ENCODE measurements at regions not wholly inside any gene's neighbourhood (a gene's known extent, or its start where the extent isn't known, plus 50 kb on each side); places are given as distances from the start of the nearest gene placed in this dataset.

GRCh38 chr18:60174832-60175231 is 197.7 kb downstream of the MC4R start:
- BruUV-seq (replicated peaks): no TSS peak
- no peaks in the 10 kb centered on the region for H3K4me1 ChIP-seq (replicated peaks in 1 of 2; ENCODE audit: control insufficient read depth in 2 of 2, insufficient read depth in 2 of 2, low read length in 2 of 2)
- H3K4me2 ChIP-seq (ENCODE audit: insufficient read depth, low read length): no peak overlapping the region
- H3K27ac ChIP-seq (ENCODE audit: extremely low read depth, low read depth, low read length): no peak overlapping the region
- no peak for ATAC-seq
- no peaks in the 10 kb centered on the region for H3K36me3 ChIP-seq (ENCODE audit: control insufficient read depth, insufficient read depth, low read length)
- no peak overlapping the region for H2AFZ ChIP-seq (ENCODE audit: low read depth, low read length)
- in situ Hi-C loops (cut with MboI) (no loop called here), intact Hi-C loops (cut with micrococcal nuclease) (no loop called here)
- POLR2A ChIA-PET: no interaction called here
- no peak for DNase-seq (ENCODE audit: extremely low read depth in 1 of 4, low spot score in 3 of 4)
- 0% methylated on average over 2 of the region's 2 CpGs for WGBS (ENCODE audit: insufficient coverage, low coverage, missing lambda C conversion rate)
- H3K9ac ChIP-seq (ENCODE audit: insufficient read depth in 1 of 2, low read depth in 2 of 2, low read length in 2 of 2): no peak overlapping the region
- no peak for FAIRE-seq
- H3K79me2 ChIP-seq (ENCODE audit: control insufficient read depth, insufficient read depth, low read length): no peaks in the 10 kb centered on the region
- CTCF ChIA-PET (ENCODE audit: low intra/inter-chr PET ratio): no interaction called here
- TF ChIP-seq MAFK (IDR thresholded peaks at IDR 0.05; ENCODE audit: low read length): peak; percentile 37; the same call in 1 of the 2 replicates
- TF ChIP-seq C11orf30 (IDR thresholded peaks at IDR 0.05; ENCODE audit: low read depth): 0 out of 2 replicates have a peak, but pooled peaks have one; percentile 8
- no peak for TF ChIP-seq ZNF253 (CRISPR knock-in tag; conservative IDR thresholded peaks at IDR 0.05)
- TF ChIP-seq ZNF696 (CRISPR knock-in tag; conservative IDR thresholded peaks at IDR 0.05): no peak
- no peak for TF ChIP-seq U2AF1 (optimal IDR thresholded peaks at IDR 0.05; ENCODE audit: low read depth, low read length)
- no peak for TF ChIP-seq PHTF2 (CRISPR knock-in tag; IDR thresholded peaks at IDR 0.05)
- no peak for TF ChIP-seq BRD9 (IDR thresholded peaks at IDR 0.05; ENCODE audit: low read depth, partially characterized antibody)
- peak; percentile 43 for TF ChIP-seq MAFF (IDR thresholded peaks at IDR 0.05; ENCODE audit: low read length)
- no peak overlapping the region for H3K4me3 ChIP-seq
- no peaks in the 10 kb centered on the region for H4K20me1 ChIP-seq (replicated peaks; ENCODE audit: control insufficient read depth, insufficient read depth, low read length)
- no peaks in the 10 kb centered on the region for H3K9me1 ChIP-seq (ENCODE audit: control insufficient read depth, insufficient read depth, low read length)
- H3K9me3 ChIP-seq (replicated peaks; ENCODE audit: control insufficient read depth, insufficient read depth, low read depth, low read length): no peaks in the 10 kb centered on the region
- no peaks in the 10 kb centered on the region for H3K27me3 ChIP-seq (ENCODE audit: control insufficient read depth in 2 of 2, insufficient read depth in 2 of 2, low read length in 2 of 2)

GRCh38 chr18:60172030-60172429 is 200.5 kb downstream of the MC4R start:
- no peaks in the 10 kb centered on the region for H3K9me3 ChIP-seq (replicated peaks; ENCODE audit: control insufficient read depth, insufficient read depth, low read depth, low read length)
- H3K36me3 ChIP-seq (ENCODE audit: control insufficient read depth, insufficient read depth, low read length): no peaks in the 10 kb centered on the region
- FAIRE-seq (no peak), ATAC-seq (no peak), DNase-seq (ENCODE audit: extremely low read depth in 1 of 4, low spot score in 3 of 4) (no peak)
- H3K9me1 ChIP-seq (ENCODE audit: control insufficient read depth, insufficient read depth, low read length): no peaks in the 10 kb centered on the region
- H3K27ac ChIP-seq (ENCODE audit: extremely low read depth, low read depth, low read length): no peak overlapping the region
- H3K4me2 ChIP-seq (ENCODE audit: insufficient read depth, low read length): no peak overlapping the region
- POLR2A ChIA-PET: no interaction called here
- H3K79me2 ChIP-seq (ENCODE audit: control insufficient read depth, insufficient read depth, low read length): no peaks in the 10 kb centered on the region
- TF ChIP-seq ZNF174 (CRISPR knock-in tag; IDR thresholded peaks at IDR 0.05) (no peak), RAD51 (IDR thresholded peaks at IDR 0.05; ENCODE audit: borderline replicate concordance, low read depth) (no peak), JUNB (CRISPR knock-in tag; conservative IDR thresholded peaks at IDR 0.05) (no peak), RBM39 (optimal IDR thresholded peaks at IDR 0.05; ENCODE audit: low read depth, low read length) (no peak)
- no peak overlapping the region for H3K9ac ChIP-seq (ENCODE audit: insufficient read depth in 1 of 2, low read depth in 2 of 2, low read length in 2 of 2)
- no peaks in the 10 kb centered on the region for H3K4me1 ChIP-seq (replicated peaks in 1 of 2; ENCODE audit: control insufficient read depth in 2 of 2, insufficient read depth in 2 of 2, low read length in 2 of 2)
- no peak overlapping the region for H2AFZ ChIP-seq (ENCODE audit: low read depth, low read length)
- intact Hi-C loops (cut with micrococcal nuclease): no loop called here
- H3K4me3 ChIP-seq: no peak overlapping the region
- in situ Hi-C loops (cut with MboI): no loop called here
- BruUV-seq (replicated peaks): no TSS peak
- H4K20me1 ChIP-seq (replicated peaks; ENCODE audit: control insufficient read depth, insufficient read depth, low read length): no peaks in the 10 kb centered on the region
- CTCF ChIA-PET (ENCODE audit: low intra/inter-chr PET ratio): no interaction called here
- H3K27me3 ChIP-seq (ENCODE audit: control insufficient read depth in 2 of 2, insufficient read depth in 2 of 2, low read length in 2 of 2): no peaks in the 10 kb centered on the region
- WGBS (ENCODE audit: insufficient coverage, low coverage, missing lambda C conversion rate): 0% methylated on average over 2 of the region's 2 CpGs

Data from K562 (cell line).